ENCODE measurements at regions not wholly inside any gene's neighbourhood (a gene's known extent, or its start where the extent isn't known, plus 50 kb on each side); places are given as distances from the start of the nearest gene placed in this dataset.
"Not testable (repeated sequence)": the region's sequence is repeated elsewhere in the genome, so short reads cannot be mapped to it uniquely, and the experiment has no call there.

DNA sequence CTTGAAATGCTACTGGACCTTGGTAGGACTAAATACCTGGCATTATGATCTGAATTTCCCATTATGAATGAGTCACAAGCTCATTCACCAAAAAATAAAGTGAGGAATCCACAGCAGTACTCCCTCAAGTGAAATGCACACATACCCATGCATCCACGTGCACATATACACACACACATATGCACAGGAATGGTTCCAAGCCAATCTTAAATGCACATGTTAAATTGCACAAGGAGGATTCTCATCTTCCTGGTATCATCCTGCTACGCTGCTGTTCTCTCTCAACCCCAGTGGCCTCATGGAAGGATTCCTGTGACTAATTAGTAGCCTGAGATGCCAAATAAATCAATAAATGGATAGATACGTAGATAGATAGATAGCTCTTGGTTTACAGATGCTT, 132.1 kb upstream of the KLF12 start:
- no peak for DNase-seq (ENCODE audit: low read depth)
- no peak for TF ChIP-seq CTCF (IDR thresholded peaks at IDR 0.05; ENCODE audit: insufficient read depth, low read depth, low read length, missing control alignments)
- H3K4me3 ChIP-seq (ENCODE audit: low read depth, low read length), result no peak overlapping the region

- H3K4me3 ChIP-seq (ENCODE audit: low read depth, low read length), result no peak overlapping the region
- no peak for TF ChIP-seq CTCF (IDR thresholded peaks at IDR 0.05; ENCODE audit: insufficient read depth, low read depth, low read length, missing control alignments)
- DNase-seq (ENCODE audit: low read depth), result no peak
These were observed 130.1 kb upstream of the KLF12 start for GRCh38 chr13:74264333-74264732.

- not testable (repeated sequence) for H3K4me3 ChIP-seq (ENCODE audit: low read depth, low read length); DNase-seq (ENCODE audit: low read depth)
These were observed 126.2 kb upstream of the KLF12 start for GRCh38 chr13:74260420-74260819.

DNA sequence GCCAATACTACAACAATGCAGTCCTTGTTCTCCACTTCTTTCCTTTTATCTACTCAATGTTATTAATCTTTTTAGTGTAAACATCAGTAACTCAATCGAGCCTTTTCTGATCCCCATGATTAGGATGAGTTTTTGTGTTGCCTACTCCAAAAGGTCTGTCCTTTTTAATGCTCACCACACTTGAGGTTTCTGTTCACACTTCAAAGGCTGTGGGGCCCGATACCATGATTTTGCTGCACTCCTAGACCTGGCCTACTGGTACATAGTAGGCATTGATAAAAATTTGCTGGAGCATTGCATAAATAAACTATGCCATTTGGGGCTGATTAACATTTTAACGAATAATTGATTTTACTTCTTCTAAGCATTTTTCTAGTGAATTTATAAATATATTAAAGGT, 125.4 kb upstream of the KLF12 start:
- H3K4me3 ChIP-seq (ENCODE audit: low read depth, low read length), result no peak overlapping the region
- no peak for DNase-seq (ENCODE audit: low read depth)
- TF ChIP-seq CTCF (IDR thresholded peaks at IDR 0.05; ENCODE audit: insufficient read depth, low read depth, low read length, missing control alignments), result no peak

- no peak for DNase-seq (ENCODE audit: low read depth)
- no peak for TF ChIP-seq CTCF (IDR thresholded peaks at IDR 0.05; ENCODE audit: insufficient read depth, low read depth, low read length, missing control alignments)
- no peak overlapping the region for H3K4me3 ChIP-seq (ENCODE audit: low read depth, low read length)
These were observed 124.8 kb upstream of the KLF12 start for GRCh38 chr13:74258961-74259360.

GRCh38 chr13:74256969-74257368, 122.8 kb upstream of the KLF12 start:
- TF ChIP-seq CTCF (IDR thresholded peaks at IDR 0.05; ENCODE audit: insufficient read depth, low read depth, low read length, missing control alignments), result no peak
- no peak overlapping the region for H3K4me3 ChIP-seq (ENCODE audit: low read depth, low read length)
- DNase-seq (ENCODE audit: low read depth), result no peak

- no peak overlapping the region for H3K4me3 ChIP-seq (ENCODE audit: low read depth, low read length)
- DNase-seq (ENCODE audit: low read depth), result no peak
- no peak for TF ChIP-seq CTCF (IDR thresholded peaks at IDR 0.05; ENCODE audit: insufficient read depth, low read depth, low read length, missing control alignments)
These were observed 119.0 kb upstream of the KLF12 start for GRCh38 chr13:74253161-74253560.
